ENCODE measurements at regions not wholly inside any gene's neighbourhood (a gene's known extent, or its start where the extent isn't known, plus 50 kb on each side); places are given as distances from the start of the nearest gene placed in this dataset.
A peak's percentile ranks its signal among the peaks of the same experiment; 100 is the strongest.

DNA sequence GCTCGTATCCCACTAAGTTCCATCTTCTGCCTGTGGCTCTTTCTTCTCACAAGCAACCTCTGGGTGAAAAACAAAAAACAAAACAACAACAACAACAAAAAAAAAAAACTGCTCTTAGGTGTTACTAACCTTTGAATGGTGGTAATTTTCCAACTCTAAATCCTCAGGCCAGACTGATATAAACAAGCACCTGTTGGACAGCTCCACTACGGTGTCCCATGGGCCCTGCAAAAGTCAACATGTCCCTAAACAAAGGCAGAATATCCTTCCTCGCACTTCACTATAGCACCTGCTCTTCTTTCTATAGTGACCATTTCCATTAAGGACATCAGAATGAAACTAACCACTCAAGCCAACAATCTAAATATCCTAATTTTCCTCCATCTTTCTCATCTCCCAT is 54.6 kb upstream of the PARM1 start:
- no peak for DNase-seq (ENCODE audit: low read depth)

GRCh38 chr4:74875451-74875850 is 57.5 kb upstream of the PARM1 start:
- no peak for DNase-seq (ENCODE audit: low read depth)

GRCh38 chr4:74874753-74875367 is 58.1 kb upstream of the PARM1 start:
- DNase-seq (ENCODE audit: low read depth): peak; percentile 58

DNA sequence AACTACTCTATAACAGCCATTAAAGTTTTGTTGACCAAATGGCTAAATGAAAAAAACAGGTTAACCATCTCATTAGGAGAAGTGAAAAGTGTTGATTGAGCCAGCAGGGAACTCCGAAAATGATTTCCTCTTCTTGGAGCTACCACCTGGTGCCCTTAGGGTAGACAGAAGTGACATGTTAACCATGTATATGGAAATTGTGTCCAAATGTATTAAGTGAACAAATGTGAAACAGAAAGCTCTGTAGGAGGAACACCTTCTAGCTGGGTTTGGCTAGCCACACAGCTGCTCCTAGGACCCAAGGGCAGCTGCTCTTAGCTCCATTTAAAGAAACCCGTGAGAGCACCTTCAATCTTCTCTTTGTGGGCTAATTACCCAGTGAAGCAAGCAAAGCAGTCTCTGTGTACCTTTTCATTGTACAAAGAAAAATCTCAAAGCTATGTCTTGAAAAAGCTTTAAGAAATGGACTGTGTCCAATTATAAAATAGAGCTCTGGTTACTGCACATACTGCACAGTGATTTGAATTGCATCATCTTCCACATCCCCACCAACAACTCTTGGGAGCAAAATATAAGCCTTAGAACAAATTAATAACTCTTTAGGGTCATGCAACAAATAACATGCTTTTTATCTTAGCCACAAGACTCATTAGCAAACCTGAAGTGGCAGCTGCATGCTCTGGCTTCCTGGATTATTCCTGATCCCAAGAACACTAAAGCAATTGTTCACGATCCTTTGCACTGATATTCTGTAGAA is 59.2 kb upstream of the PARM1 start:
- DNase-seq (ENCODE audit: low read depth): no peak

GRCh38 chr4:74858921-74859562 is 64.7 kb upstream of the BTC start:
- no peak for DNase-seq (ENCODE audit: low read depth)

GRCh38 chr4:74855879-74856278 is 61.6 kb upstream of the BTC start:
- DNase-seq (ENCODE audit: low read depth): peak; percentile 54

- DNase-seq (ENCODE audit: low read depth): no peak
Measured at GRCh38 chr4:74848774-74849173, 54.5 kb upstream of the BTC start.

DNA sequence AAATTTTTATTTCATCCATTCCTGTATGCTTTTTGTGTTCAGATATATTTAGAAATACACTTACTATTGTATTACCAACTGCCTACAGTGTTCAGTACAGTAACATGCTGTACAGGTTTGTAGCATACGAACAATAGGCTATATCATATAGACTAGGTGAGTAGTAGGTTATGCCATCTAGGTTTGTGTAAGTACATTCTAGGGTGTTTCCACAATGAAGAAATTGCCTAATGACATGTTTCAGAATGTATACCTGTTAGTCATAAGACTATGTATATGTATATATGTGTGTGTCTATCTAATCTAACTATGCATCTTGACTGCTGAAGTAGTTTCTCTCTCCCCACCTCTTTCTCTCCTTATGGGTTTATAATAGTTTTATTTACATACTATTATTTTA is 51.5 kb upstream of the BTC start:
- no peak for DNase-seq (ENCODE audit: low read depth)
